ENCODE measurements at regions not wholly inside any gene's neighbourhood (a gene's known extent, or its start where the extent isn't known, plus 50 kb on each side); places are given as distances from the start of the nearest gene placed in this dataset.

- TF ChIP-seq JUND (IDR thresholded peaks at IDR 0.05) (no peak), SP1 (IDR thresholded peaks at IDR 0.05) (no peak), RXRA (IDR thresholded peaks at IDR 0.05) (no peak), CTCF (IDR thresholded peaks at IDR 0.05; ENCODE audit: low read depth, low read length, missing input control) (no peak), HNF4G (IDR thresholded peaks at IDR 0.05) (no peak), YY1 (IDR thresholded peaks at IDR 0.05) (no peak), MAX (IDR thresholded peaks at IDR 0.05) (no peak), RAD21 (IDR thresholded peaks at IDR 0.05) (no peak), TAF1 (conservative IDR thresholded peaks at IDR 0.05) (no peak), REST (IDR thresholded peaks at IDR 0.05) (no peak), EGR1 (IDR thresholded peaks at IDR 0.05; ENCODE audit: low read depth in 2 of 2) (no peak), FOXA1 (IDR thresholded peaks at IDR 0.05) (no peak)
- TF ChIP-seq, protein P1, sequence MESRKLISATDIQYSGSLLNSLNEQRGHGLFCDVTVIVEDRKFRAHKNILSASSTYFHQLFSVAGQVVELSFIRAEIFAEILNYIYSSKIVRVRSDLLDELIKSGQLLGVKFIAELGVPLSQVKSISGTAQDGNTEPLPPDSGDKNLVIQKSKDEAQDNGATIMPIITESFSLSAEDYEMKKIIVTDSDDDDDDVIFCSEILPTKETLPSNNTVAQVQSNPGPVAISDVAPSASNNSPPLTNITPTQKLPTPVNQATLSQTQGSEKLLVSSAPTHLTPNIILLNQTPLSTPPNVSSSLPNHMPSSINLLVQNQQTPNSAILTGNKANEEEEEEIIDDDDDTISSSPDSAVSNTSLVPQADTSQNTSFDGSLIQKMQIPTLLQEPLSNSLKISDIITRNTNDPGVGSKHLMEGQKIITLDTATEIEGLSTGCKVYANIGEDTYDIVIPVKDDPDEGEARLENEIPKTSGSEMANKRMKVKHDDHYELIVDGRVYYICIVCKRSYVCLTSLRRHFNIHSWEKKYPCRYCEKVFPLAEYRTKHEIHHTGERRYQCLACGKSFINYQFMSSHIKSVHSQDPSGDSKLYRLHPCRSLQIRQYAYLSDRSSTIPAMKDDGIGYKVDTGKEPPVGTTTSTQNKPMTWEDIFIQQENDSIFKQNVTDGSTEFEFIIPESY (IDR thresholded peaks at IDR 0.05) = no peak
- TF ChIP-seq, protein P2, sequence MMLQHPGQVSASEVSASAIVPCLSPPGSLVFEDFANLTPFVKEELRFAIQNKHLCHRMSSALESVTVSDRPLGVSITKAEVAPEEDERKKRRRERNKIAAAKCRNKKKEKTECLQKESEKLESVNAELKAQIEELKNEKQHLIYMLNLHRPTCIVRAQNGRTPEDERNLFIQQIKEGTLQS (IDR thresholded peaks at IDR 0.05) = no peak
Observed at GRCh38 chr20:21632031-21632734, 73.3 kb upstream of the PAX1 start.
